HG03439 (cell line): ENCODE measurements at regions not wholly inside any gene's neighbourhood (a gene's known extent, or its start where the extent isn't known, plus 50 kb on each side); places are given as distances from the start of the nearest gene placed in this dataset.
"Not testable (repeated sequence)": the region's sequence is repeated elsewhere in the genome, so short reads cannot be mapped to it uniquely, and the experiment has no call there.

ENCODE experiments used
- ATAC-seq: cut with Tn5 transposase; IDR thresholded peaks from one replicate; pipeline ENCODE4 v1.9.1; 2021; ENCODE audit warnings: mild to moderate bottlenecking, moderate library complexity; ENCODE audit not compliant: unreplicated experiment

GRCh38 chr2:131824986-131825385 lies 297.3 kb downstream of the CCDC74A start:
- ATAC-seq, result not testable (repeated sequence)

- ATAC-seq, result no peak
Measured at GRCh38 chr2:131827481-131828163, 299.9 kb downstream of the CCDC74A start.

GRCh38 chr2:131828164-131828561 lies 300.5 kb downstream of the CCDC74A start:
- ATAC-seq, result no peak

- not testable (repeated sequence) for ATAC-seq
Measured at GRCh38 chr2:131828633-131829455, 301.2 kb downstream of the CCDC74A start.

- ATAC-seq, result not testable (repeated sequence)
Measured at GRCh38 chr2:131829456-131830241, 302.0 kb downstream of the CCDC74A start.

- ATAC-seq, result not testable (repeated sequence)
Measured at GRCh38 chr2:131830242-131830945, 302.7 kb downstream of the CCDC74A start.

- ATAC-seq, result not testable (repeated sequence)
Measured at GRCh38 chr2:131830946-131831310, 303.2 kb downstream of the CCDC74A start.

GRCh38 chr2:131831450-131832208 lies 303.9 kb downstream of the CCDC74A start:
- ATAC-seq, result not testable (repeated sequence)

- ATAC-seq, result not testable (repeated sequence)
Measured at GRCh38 chr2:131832209-131832780, 304.6 kb downstream of the CCDC74A start.

- not testable (repeated sequence) for ATAC-seq
Measured at GRCh38 chr2:131832917-131833316, 305.2 kb downstream of the CCDC74A start.

GRCh38 chr2:131833367-131834202 lies 305.9 kb downstream of the CCDC74A start:
- ATAC-seq, result not testable (repeated sequence)

GRCh38 chr2:131834203-131835020 lies 306.7 kb downstream of the CCDC74A start:
- ATAC-seq, result not testable (repeated sequence)

- not testable (repeated sequence) for ATAC-seq
Measured at GRCh38 chr2:131835022-131835421, 307.3 kb downstream of the CCDC74A start.

GRCh38 chr2:131835621-131836091 lies 308.0 kb downstream of the CCDC74A start:
- no peak for ATAC-seq

- not testable (repeated sequence) for ATAC-seq
Measured at GRCh38 chr2:131836116-131836515, 308.4 kb downstream of the CCDC74A start.

- ATAC-seq, result not testable (repeated sequence)
Measured at GRCh38 chr2:131844044-131844443, 316.4 kb downstream of the CCDC74A start.

- ATAC-seq, result not testable (repeated sequence)
Measured at GRCh38 chr2:131856202-131856601, 305.6 kb downstream of the ANKRD30BL start.

- not testable (repeated sequence) for ATAC-seq
Measured at GRCh38 chr2:131858197-131858596, 303.6 kb downstream of the ANKRD30BL start.
